ENCODE measurements at regions not wholly inside any gene's neighbourhood (a gene's known extent, or its start where the extent isn't known, plus 50 kb on each side); places are given as distances from the start of the nearest gene placed in this dataset.

DNA sequence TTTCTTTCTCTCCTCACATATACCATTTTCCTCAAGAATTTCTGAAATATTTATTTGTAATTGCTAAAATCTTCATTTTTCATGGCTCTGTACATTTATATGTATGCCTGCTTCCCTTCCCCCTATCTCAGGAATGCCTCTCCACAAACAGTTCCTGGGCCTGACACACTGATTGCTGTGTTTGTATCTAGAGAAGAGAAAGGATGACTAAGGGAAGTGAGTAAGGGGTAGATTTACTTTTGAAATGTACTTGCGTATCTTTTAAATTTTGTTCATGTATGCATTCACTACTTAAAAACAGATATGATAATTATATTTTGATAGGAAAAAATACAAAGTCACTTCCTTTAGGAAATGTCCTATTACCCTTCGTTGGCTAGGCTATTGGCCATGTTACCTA, 790.8 kb downstream of the PCDH18 start:
- no peaks in the 10 kb centered on the region for H3K36me3 ChIP-seq (replicated peaks in 1 of 2)
- DNase-seq = no peak
- no peaks in the 10 kb centered on the region for H3K27me3 ChIP-seq
- no peaks in the 10 kb centered on the region for H3K9me3 ChIP-seq (replicated peaks in 1 of 3)
- TF ChIP-seq, protein P1, sequence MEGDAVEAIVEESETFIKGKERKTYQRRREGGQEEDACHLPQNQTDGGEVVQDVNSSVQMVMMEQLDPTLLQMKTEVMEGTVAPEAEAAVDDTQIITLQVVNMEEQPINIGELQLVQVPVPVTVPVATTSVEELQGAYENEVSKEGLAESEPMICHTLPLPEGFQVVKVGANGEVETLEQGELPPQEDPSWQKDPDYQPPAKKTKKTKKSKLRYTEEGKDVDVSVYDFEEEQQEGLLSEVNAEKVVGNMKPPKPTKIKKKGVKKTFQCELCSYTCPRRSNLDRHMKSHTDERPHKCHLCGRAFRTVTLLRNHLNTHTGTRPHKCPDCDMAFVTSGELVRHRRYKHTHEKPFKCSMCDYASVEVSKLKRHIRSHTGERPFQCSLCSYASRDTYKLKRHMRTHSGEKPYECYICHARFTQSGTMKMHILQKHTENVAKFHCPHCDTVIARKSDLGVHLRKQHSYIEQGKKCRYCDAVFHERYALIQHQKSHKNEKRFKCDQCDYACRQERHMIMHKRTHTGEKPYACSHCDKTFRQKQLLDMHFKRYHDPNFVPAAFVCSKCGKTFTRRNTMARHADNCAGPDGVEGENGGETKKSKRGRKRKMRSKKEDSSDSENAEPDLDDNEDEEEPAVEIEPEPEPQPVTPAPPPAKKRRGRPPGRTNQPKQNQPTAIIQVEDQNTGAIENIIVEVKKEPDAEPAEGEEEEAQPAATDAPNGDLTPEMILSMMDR (IDR thresholded peaks at IDR 0.05) = no peak
- no peak for TF ChIP-seq POLR2A (IDR thresholded peaks at IDR 0.05)
- WGBS, 4 donors = 68 to 76% (median 73%) methylated on average over 2 of the region's 2 CpGs
- H3K4me1 ChIP-seq (replicated peaks in 1 of 2) = no peaks in the 10 kb centered on the region
- no peak overlapping the region for H3K27ac ChIP-seq
- intact Hi-C loops (cut with DNase I) = no loop called here
- H3K4me3 ChIP-seq = no peak overlapping the region

DNA sequence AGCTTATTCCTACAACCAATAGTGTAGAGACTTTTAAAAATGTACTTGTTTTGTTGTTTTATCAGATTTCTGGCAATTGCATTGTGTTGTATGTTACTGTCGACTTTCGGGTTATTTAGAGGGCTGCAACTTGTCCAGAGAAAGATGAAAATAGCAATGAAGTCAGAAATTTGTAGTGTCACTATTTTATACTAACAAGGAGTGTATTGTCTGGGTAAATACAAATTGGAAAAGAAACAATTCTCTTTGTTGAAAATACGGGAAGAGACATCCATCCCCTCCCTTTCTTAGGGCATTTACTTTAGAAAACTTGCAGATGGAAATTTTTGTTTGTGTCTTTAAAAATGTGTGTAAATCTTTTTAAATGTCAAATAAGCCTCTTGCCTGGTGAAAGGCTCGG, 792.0 kb downstream of the PCDH18 start:
- Histone ChIP-seq H3K36me3 (replicated peaks in 1 of 2) (no peaks in the 10 kb centered on the region), H3K4me3 (no peak overlapping the region), H3K27ac (no peak overlapping the region), H3K4me1 (replicated peaks in 1 of 2) (no peaks in the 10 kb centered on the region), H3K27me3 (no peaks in the 10 kb centered on the region), H3K9me3 (replicated peaks in 1 of 3) (no peaks in the 10 kb centered on the region)
- WGBS, 4 donors = 62 to 69% (median 65%) methylated on average over 4 of the region's 4 CpGs
- intact Hi-C loops (cut with DNase I) = no loop called here
- DNase-seq = no peak
- TF ChIP-seq, protein P1 (IDR thresholded peaks at IDR 0.05) = no peak
- no peak for TF ChIP-seq POLR2A (IDR thresholded peaks at IDR 0.05)

DNA sequence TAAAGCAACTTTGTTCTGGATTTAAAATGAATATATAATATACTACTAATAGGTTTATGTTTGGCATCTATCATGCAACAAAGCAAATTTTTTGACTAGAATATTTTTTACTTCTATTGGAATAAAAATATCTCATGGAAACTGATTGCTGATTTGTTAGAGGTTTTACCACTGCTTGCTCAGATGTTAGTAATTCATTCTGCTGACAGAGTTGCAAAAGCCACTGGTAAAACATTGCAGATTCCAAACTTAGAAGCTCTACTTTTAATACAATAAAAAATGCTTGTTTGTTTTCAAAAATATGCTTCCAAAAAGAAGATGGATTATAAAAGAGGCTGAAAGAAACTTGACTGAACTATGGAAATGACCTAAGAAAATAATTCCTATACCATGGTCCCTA, 795.2 kb downstream of the PCDH18 start:
- intact Hi-C loops (cut with DNase I) = no loop called here
- Histone ChIP-seq H3K9me3 (replicated peaks in 1 of 3) (no peaks in the 10 kb centered on the region), H3K4me1 (replicated peaks in 1 of 2) (no peaks in the 10 kb centered on the region), H3K27ac (no peak overlapping the region), H3K36me3 (replicated peaks in 1 of 2) (no peaks in the 10 kb centered on the region), H3K27me3 (no peaks in the 10 kb centered on the region), H3K4me3 (no peak overlapping the region)
- TF ChIP-seq, protein P1 (IDR thresholded peaks at IDR 0.05) = no peak
- no peak for TF ChIP-seq POLR2A (IDR thresholded peaks at IDR 0.05)
- no peak for DNase-seq

DNA sequence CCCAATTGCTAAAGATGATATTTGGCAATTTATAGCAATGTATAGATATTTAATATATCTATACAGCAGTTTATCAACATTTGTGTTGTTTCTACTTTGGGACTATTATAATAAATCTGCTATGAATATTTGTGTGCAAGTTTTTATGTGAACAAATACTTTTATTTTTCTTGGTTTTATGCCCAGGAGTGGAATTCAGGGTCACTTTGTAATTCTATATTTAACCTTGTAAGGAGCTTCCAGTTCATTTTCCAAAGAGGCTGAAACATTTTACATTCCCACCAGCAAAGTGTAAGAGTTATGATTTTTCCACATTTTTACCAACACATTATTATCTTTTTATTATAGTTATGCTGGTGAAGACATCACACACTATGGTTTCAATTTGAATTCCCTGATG, 801.3 kb downstream of the PCDH18 start:
- Histone ChIP-seq H3K4me1 (replicated peaks in 1 of 2) (no peaks in the 10 kb centered on the region), H3K9me3 (replicated peaks in 1 of 3) (no peaks in the 10 kb centered on the region), H3K27me3 (no peaks in the 10 kb centered on the region), H3K36me3 (replicated peaks in 1 of 2) (no peaks in the 10 kb centered on the region), H3K4me3 (no peak overlapping the region), H3K27ac (no peak overlapping the region)
- intact Hi-C loops (cut with DNase I) = no loop called here
- TF ChIP-seq, protein P1 (IDR thresholded peaks at IDR 0.05) = no peak
- TF ChIP-seq POLR2A (IDR thresholded peaks at IDR 0.05) = no peak
- DNase-seq = no peak
